H9 (cell line): ENCODE measurements at regions not wholly inside any gene's neighbourhood (a gene's known extent, or its start where the extent isn't known, plus 50 kb on each side); places are given as distances from the start of the nearest gene placed in this dataset.

Experiments used
- DNase-seq: peaks from one replicate; pipeline ENCODE4 v3.0.0-alpha.2; 2017
- H2AFZ ChIP-seq: one replicate; pipeline ENCODE4 v1.6.1; 2013; ENCODE audit warnings: mild to moderate bottlenecking, low read length, control low read depth, moderate library complexity
- H2AK5ac ChIP-seq: 2 replicates; pipeline ENCODE4 v1.6.1; 2013; ENCODE audit warnings: low read length, control low read depth, mixed read lengths; ENCODE audit not compliant: insufficient read length
- H2BK120ac ChIP-seq: one replicate; pipeline ENCODE4 v1.6.1; 2013; ENCODE audit warnings: low read depth, mild to moderate bottlenecking, low read length, control low read depth, inconsistent platforms; ENCODE audit not compliant: poor library complexity, severe bottlenecking
- H2BK12ac ChIP-seq: 2 replicates; pipeline ENCODE4 v1.6.1; 2013; ENCODE audit warnings: low read length, control low read depth, mixed read lengths, low read depth; ENCODE audit not compliant: insufficient read length
- H2BK15ac ChIP-seq: 2 replicates; pipeline ENCODE4 v1.6.1; 2013; ENCODE audit warnings: low read depth, low read length, control low read depth
- H2BK20ac ChIP-seq: one replicate; pipeline ENCODE4 v1.6.1; 2013; ENCODE audit warnings: low read depth, mild to moderate bottlenecking, low read length, control low read depth, inconsistent platforms; ENCODE audit not compliant: poor library complexity, severe bottlenecking
- H2BK5ac ChIP-seq: 2 replicates; pipeline ENCODE4 v1.6.1; 2013; ENCODE audit warnings: low read length, control low read depth, mixed read lengths; ENCODE audit not compliant: insufficient read length
- H3K14ac ChIP-seq: 2 replicates; pipeline ENCODE4 v1.6.1; 2013; ENCODE audit warnings: low read length, control low read depth; ENCODE audit not compliant: insufficient read depth
- H3K18ac ChIP-seq: 2 replicates; pipeline ENCODE4 v1.6.1; 2013; ENCODE audit warnings: low read depth, mild to moderate bottlenecking, mixed read lengths, low read length, control low read depth; ENCODE audit not compliant: insufficient read length
- H3K23ac ChIP-seq: 2 replicates; pipeline ENCODE4 v1.6.1; 2013; ENCODE audit warnings: low read length, control low read depth, mixed read lengths, low read depth; ENCODE audit not compliant: insufficient read length
- H3K23me2 ChIP-seq: 2 replicates; pipeline ENCODE4 v1.6.1; 2013; ENCODE audit warnings: low read depth, mild to moderate bottlenecking, mixed read lengths, low read length, control low read depth; ENCODE audit not compliant: insufficient read length, poor library complexity, severe bottlenecking
- H3K27ac ChIP-seq: 2 replicates; pipeline ENCODE4 v1.5.1; 2013; ENCODE audit warnings: low read length, control low read depth, mixed read lengths, low read depth; ENCODE audit not compliant: insufficient read length
- H3K27me3 ChIP-seq: 2 replicates; pipeline ENCODE4 v1.6.1; 2013; ENCODE audit warnings: low read length, control low read depth, inconsistent platforms; ENCODE audit not compliant: insufficient read depth
- H3K4ac ChIP-seq: 2 replicates; pipeline ENCODE4 v1.6.1; 2013; ENCODE audit warnings: low read depth, mild to moderate bottlenecking, control low read depth, inconsistent platforms, low read length, moderate library complexity
- H3K4me1 ChIP-seq: 2 replicates; pipeline ENCODE4 v1.6.1; 2013; ENCODE audit warnings: low read length, control low read depth, inconsistent platforms; ENCODE audit not compliant: insufficient read depth
- H3K4me2 ChIP-seq: 2 replicates; pipeline ENCODE4 v1.6.1; 2013; ENCODE audit warnings: low read length, control low read depth, mixed read lengths; ENCODE audit not compliant: insufficient read length, insufficient read depth
- H3K56ac ChIP-seq: 2 replicates; pipeline ENCODE4 v1.6.1; 2013; ENCODE audit warnings: low read depth, mild to moderate bottlenecking, mixed read lengths, low read length, control low read depth; ENCODE audit not compliant: insufficient read length
- H3K79me1 ChIP-seq: 2 replicates; pipeline ENCODE4 v1.6.1; 2013; ENCODE audit warnings: low read depth, mild to moderate bottlenecking, moderate library complexity, low read length, control low read depth, inconsistent platforms; ENCODE audit not compliant: insufficient read depth, poor library complexity, severe bottlenecking
- H3K79me2 ChIP-seq: 2 replicates; pipeline ENCODE4 v1.6.1; 2013; ENCODE audit warnings: low read length, control low read depth, inconsistent platforms; ENCODE audit not compliant: insufficient read depth
- H3K9ac ChIP-seq: 2 replicates; pipeline ENCODE4 v1.6.1; 2013; ENCODE audit warnings: low read length, control low read depth, mixed read lengths; ENCODE audit not compliant: insufficient read length; ENCODE audit errors: extremely low read depth
- H3K9me3 ChIP-seq: one replicate; pipeline ENCODE4 v1.6.1; 2013; ENCODE audit warnings: low read depth, low read length, inconsistent platforms; ENCODE audit not compliant: control insufficient read depth
- H3T11ph ChIP-seq: one replicate; pipeline ENCODE4 v1.6.1; 2013; ENCODE audit warnings: mild to moderate bottlenecking, low read length, control low read depth, inconsistent platforms
- H4K20me1 ChIP-seq: one replicate; pipeline ENCODE4 v1.6.1; 2013; ENCODE audit not compliant: control insufficient read depth, insufficient read length, insufficient read depth
- H4K5ac ChIP-seq: 2 replicates; pipeline ENCODE4 v1.6.1; 2013; ENCODE audit warnings: low read depth, mild to moderate bottlenecking, mixed read lengths, low read length, control low read depth; ENCODE audit not compliant: insufficient read length
- H4K8ac ChIP-seq: replicated peaks from 2 replicates; pipeline ENCODE4 v1.6.1; 2013; ENCODE audit warnings: low read length, control low read depth, mixed read lengths, low read depth; ENCODE audit not compliant: insufficient read length
- H4K91ac ChIP-seq: 2 replicates; pipeline ENCODE4 v1.6.1; 2013; ENCODE audit warnings: low read depth, mild to moderate bottlenecking, moderate library complexity, mixed read lengths, low read length, control low read depth; ENCODE audit not compliant: insufficient read length
- H3K27ac Mint-ChIP-seq, 3 experiments: 2 replicates in 2 of 3; 3 replicates in 1 of 3; pipeline ENCODE4 v1.8.0; 2020 to 2021; ENCODE audit warnings: mixed read lengths in 3 of 3, mild to moderate bottlenecking in 1 of 3, moderate library complexity in 1 of 3
- H3K27me3 Mint-ChIP-seq: 2 replicates; pipeline ENCODE4 v1.8.0; 2021; ENCODE audit warnings: low read depth, mild to moderate bottlenecking, moderate library complexity, mixed read lengths
- H3K36me3 Mint-ChIP-seq, 3 experiments: 2 replicates in 2 of 3; 3 replicates in 1 of 3; pipeline ENCODE4 v1.8.0; 2020 to 2021; ENCODE audit warnings: low read depth in 3 of 3, mixed read lengths in 3 of 3; ENCODE audit not compliant: insufficient read depth in 1 of 3
- H3K4me1 Mint-ChIP-seq, 2 experiments: 2 replicates each; pipeline ENCODE4 v1.8.0; 2020; ENCODE audit warnings: mixed read lengths in 2 of 2
- H3K4me3 Mint-ChIP-seq, 2 experiments: 2 replicates in 1 of 2; 3 replicates in 1 of 2; pipeline ENCODE4 v1.8.0; 2020 to 2021; ENCODE audit warnings: mild to moderate bottlenecking in 2 of 2, mixed read lengths in 2 of 2, moderate library complexity in 1 of 2
- H3K9me3 Mint-ChIP-seq, 2 experiments: 2 replicates in 1 of 2; 3 replicates in 1 of 2; pipeline ENCODE4 v1.8.0; 2020; ENCODE audit warnings: mild to moderate bottlenecking in 2 of 2, mixed read lengths in 2 of 2, moderate library complexity in 1 of 2
- CTCF ChIP-seq: fragments of 200-600 bp; sonication (generic); conservative IDR thresholded peaks from 3 replicates; pipeline ENCODE4 v1.8.0; 2021; ENCODE audit warnings: antibody characterized with exemption, mild to moderate bottlenecking
- WGBS: extraction: QIAGEN DNeasy Blood & Tissue Kit; methylation state at CpG from one replicate; pipeline ENCODE4 v1.1.7; 2013; ENCODE audit warnings: missing lambda C conversion rate, low lambda C conversion rate, mixed read lengths; ENCODE audit not compliant: insufficient read length; ENCODE audit errors: extremely low coverage; 5-methylcytosine and 5-hydroxymethylcytosine counted together

- Histone ChIP-seq H3K14ac (no peak overlapping the region), H2AK5ac (no peak overlapping the region), H2BK12ac (no peak overlapping the region), H3K9ac (no peak overlapping the region), H3K9me3 (no peaks in the 10 kb centered on the region), H3K4ac (no peak overlapping the region), H4K20me1 (no peaks in the 10 kb centered on the region), H2BK120ac (no peak overlapping the region), H3T11ph (no peak overlapping the region), H4K91ac (no peak overlapping the region), H3K4me1 (no peaks in the 10 kb centered on the region; the same call in 1 of the 2 replicates), H2BK15ac (no peak overlapping the region), H3K79me1 (no peaks in the 10 kb centered on the region), H2AFZ (no peak overlapping the region), H4K5ac (no peak overlapping the region), H3K79me2 (no peaks in the 10 kb centered on the region), H3K27ac (peak overlapping the region; percentile 87), H3K4me2 (no peak overlapping the region), H3K23me2 (no peaks in the 10 kb centered on the region), H3K23ac (no peak overlapping the region), H3K56ac (no peak overlapping the region), H3K18ac (no peak overlapping the region), H3K27me3 (no peaks in the 10 kb centered on the region), H2BK5ac (no peak overlapping the region), H4K8ac (no peak overlapping the region), H2BK20ac (no peak overlapping the region)
- peak overlapping the region in 2 of 3 experiments; percentile 80 to 93; a peak in 5 of 7 replicates for H3K27ac Mint-ChIP-seq
- TF ChIP-seq CTCF = no peak
- H3K4me3 Mint-ChIP-seq = no peak overlapping the region; a peak in 1 of 5 replicates
- WGBS = no CpG with 5 or more reads among the region's 1 CpG
- DNase-seq = no peak
- H3K4me1 Mint-ChIP-seq = peaks cover 37 to 38% of the 10 kb centered on the region in 2 experiments
- peaks cover 5 to 13% (median 12%) of the 10 kb centered on the region in 3 experiments for H3K36me3 Mint-ChIP-seq
- H3K27me3 Mint-ChIP-seq = no peaks in the 10 kb centered on the region
- no peaks in the 10 kb centered on the region; a peak in 1 of 5 replicates for H3K9me3 Mint-ChIP-seq
Observed at GRCh38 chr11:104623518-104623917, 274.7 kb downstream of the CASP12 start.
